Activated CD4-positive, alpha-beta T cell treated with anti-CD3 and anti-CD28 coated beads, Interleukin-10, Interleukin-2, amounts not matched to agents 100 ng/mL and 50 ng/mL, durations not matched to agents 16 hours and 8 hours (primary cell): ENCODE measurements at regions not wholly inside any gene's neighbourhood (a gene's known extent, or its start where the extent isn't known, plus 50 kb on each side); places are given as distances from the start of the nearest gene placed in this dataset.

ENCODE experiments used
- DNase-seq: peaks from one replicate; pipeline ENCODE4 v3.0.0-alpha.2; 2020

- DNase-seq, result no peak
Measured at GRCh38 chr3:117135207-117135606, 425.6 kb downstream of the TUSC7 start.

GRCh38 chr3:117136003-117136402 lies 426.4 kb downstream of the TUSC7 start:
- no peak for DNase-seq

GRCh38 chr3:117137065-117137464 lies 427.5 kb downstream of the TUSC7 start:
- DNase-seq, result no peak

GRCh38 chr3:117139681-117140080 lies 430.1 kb downstream of the TUSC7 start:
- DNase-seq, result no peak

- no peak for DNase-seq
Measured at GRCh38 chr3:117141812-117142211, 432.2 kb downstream of the TUSC7 start.

- no peak for DNase-seq
Measured at GRCh38 chr3:117144853-117145252, 435.3 kb downstream of the TUSC7 start.

GRCh38 chr3:117145677-117146076 lies 436.1 kb downstream of the TUSC7 start:
- DNase-seq, result no peak

DNA sequence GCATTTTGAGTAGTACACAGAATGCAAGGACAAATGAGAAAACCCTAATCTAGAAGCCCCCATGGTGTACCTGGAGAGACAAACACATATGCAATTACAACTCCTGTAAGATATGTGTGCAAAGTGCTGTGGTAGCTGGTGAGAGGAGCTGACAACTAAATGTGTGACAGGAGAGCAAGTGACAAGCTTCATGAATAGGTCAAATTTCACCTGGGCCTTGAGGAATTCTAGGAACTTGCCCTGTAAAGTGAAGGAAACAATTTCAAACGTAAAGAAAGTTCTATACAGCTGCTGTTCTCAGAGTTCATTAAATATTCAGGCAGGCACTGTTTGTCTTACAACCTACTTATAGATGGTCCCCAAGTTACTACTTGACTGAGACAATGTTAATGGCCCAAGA lies 437.0 kb downstream of the TUSC7 start:
- DNase-seq, result no peak

- no peak for DNase-seq
Measured at GRCh38 chr3:117149584-117149983, 440.0 kb downstream of the TUSC7 start.

DNA sequence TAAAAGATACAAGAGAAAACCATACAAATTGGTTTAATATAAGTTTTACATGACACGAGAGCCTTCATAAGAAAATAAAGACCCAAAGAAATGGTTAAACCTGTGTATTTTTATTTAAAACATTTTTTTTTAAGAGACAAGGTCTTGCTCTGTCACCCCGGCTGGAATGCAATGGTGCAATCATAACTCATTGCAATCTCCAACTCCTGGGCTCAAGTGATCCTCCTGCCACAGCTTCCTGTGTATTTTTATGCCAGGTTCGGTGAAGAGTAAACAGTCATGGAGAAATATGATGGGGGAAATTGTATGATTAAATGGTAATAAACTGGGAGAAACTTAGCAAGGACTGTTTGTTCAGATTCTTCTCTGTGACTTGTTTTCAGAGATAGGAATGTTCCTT lies 441.0 kb downstream of the TUSC7 start:
- no peak for DNase-seq

DNA sequence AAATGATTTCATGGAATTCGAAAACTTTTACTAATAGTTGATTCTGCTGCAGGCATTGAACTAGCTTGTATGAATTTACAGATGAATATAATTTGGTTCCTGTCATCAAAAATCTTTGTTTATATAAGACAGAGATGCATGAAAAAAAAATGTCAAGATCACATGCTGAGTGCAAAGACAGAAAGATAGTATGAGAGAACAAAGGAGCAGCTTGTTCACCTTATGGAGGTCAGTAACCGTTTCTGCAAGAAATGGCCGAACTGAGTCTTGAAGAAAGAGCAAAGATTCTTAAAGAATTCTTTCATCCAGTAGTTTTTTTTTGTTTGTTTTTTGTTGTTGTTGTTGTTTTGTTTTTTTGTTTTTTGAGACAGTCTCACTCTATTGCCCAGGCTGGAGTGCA lies 450.6 kb downstream of the TUSC7 start:
- DNase-seq, result no peak

GRCh38 chr3:117161816-117162215 lies 452.2 kb downstream of the TUSC7 start:
- no peak for DNase-seq

GRCh38 chr3:117165176-117165575 lies 455.6 kb downstream of the TUSC7 start:
- DNase-seq, result no peak

DNA sequence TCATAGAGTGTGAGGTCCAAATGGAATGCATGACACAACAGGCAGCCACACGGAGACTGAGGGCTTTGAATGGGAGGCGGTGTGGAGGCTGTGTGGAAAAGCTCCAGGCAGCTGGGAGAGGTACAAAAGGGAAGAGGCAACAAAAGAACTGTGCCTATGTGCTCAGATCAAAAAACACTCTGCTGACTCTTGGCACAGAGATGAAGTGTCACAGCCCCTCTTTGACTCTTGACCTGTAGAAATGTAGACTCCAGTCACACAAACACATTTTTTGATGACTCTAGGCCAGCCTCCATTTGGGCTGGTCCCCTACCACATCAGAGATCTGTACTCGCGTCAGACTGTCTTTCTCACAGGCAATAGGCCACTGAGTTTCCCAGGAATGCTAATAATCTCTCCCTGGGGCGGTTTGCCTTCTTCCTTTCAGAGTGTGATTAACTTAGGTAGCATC lies 456.0 kb downstream of the TUSC7 start:
- DNase-seq, result no peak

DNA sequence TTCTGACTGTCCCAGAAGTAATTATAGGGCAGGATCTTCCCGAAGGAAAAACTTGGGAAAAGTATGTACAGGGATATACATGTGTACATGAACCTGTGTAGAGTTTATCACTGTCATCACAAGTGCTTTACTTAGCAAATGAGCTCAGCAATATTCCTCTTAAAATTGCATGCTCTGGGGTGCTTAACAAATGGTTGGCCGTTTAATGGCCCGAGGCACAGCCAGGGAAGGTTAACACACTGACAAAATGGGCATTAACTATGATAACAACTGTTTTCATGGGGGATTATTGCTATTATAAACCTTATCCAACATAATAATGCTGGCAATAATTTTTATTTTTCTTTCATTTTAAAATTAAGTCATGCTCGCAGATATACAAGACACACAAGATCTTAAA lies 459.3 kb downstream of the TUSC7 start:
- DNase-seq, result no peak

GRCh38 chr3:117170094-117170493 lies 460.5 kb downstream of the TUSC7 start:
- DNase-seq, result no peak

- no peak for DNase-seq
Measured at GRCh38 chr3:117171124-117171523, 461.5 kb downstream of the TUSC7 start.

- no peak for DNase-seq
Measured at GRCh38 chr3:117172426-117172825, 462.8 kb downstream of the TUSC7 start.

GRCh38 chr3:117181222-117181621 lies 471.6 kb downstream of the TUSC7 start:
- no peak for DNase-seq

GRCh38 chr3:117184574-117184973 lies 475.0 kb downstream of the TUSC7 start:
- no peak for DNase-seq

GRCh38 chr3:117191245-117191644 lies 481.7 kb downstream of the TUSC7 start:
- no peak for DNase-seq

GRCh38 chr3:117192888-117193287 lies 483.3 kb downstream of the TUSC7 start:
- no peak for DNase-seq

DNA sequence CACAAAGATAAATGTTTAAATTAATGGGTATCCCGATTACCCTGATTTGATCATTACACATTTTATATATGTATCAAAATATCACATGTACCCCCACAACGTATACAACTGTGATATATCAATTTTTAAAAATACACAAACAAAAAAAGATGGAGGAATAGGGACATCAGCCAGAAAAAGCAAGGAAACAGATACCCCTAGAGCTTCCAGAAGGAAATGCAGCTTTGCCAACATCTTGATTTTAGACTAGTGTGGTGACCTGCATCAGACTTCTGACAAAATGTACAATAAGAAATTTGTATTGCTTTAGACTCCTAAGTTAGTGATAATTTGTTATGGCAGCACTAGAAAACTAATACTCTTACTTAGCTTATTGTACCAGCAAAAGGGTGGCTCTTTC lies 483.8 kb downstream of the TUSC7 start:
- DNase-seq, result no peak

GRCh38 chr3:117195034-117195433 lies 485.5 kb downstream of the TUSC7 start:
- DNase-seq, result no peak

DNA sequence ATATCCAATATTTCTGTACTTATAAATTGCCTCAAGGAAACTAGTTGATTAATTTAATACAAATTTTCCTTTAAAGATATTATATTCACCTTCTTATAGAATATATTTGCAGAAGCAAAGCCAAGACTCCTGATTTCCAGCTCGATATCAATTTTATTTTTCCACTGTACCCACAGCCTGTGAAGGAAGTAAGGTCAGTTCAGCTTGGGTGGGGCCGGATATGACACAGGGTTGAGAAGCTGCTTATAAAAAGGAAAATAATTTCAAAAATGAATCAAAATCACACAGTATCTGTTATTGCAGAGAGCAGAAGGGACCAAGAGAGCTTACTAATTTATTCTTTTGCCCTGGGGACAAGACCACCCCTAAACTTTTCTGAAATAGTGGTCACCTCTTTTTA lies 491.4 kb downstream of the TUSC7 start:
- DNase-seq, result no peak
